Sciatic nerve (tissue), 2 donors: ENCODE measurements at regions not wholly inside any gene's neighbourhood (a gene's known extent, or its start where the extent isn't known, plus 50 kb on each side); places are given as distances from the start of the nearest gene placed in this dataset.
A peak's percentile ranks its signal among the peaks of the same experiment; 100 is the strongest.

Experiments
- ATAC-seq: fragments of 200-7000 bp; cut with Tn5 transposase; one replicate; pipeline ENCODE4 v1.9.1; 2020; ENCODE audit warnings: mild to moderate bottlenecking, moderate library complexity
- DNase-seq: peaks from one replicate; pipeline ENCODE4 v3.0.0-alpha.2; 2020; ENCODE audit warnings: low spot score
- intact Hi-C: fragments of 100-400 bp; cut with DNase I; formaldehyde crosslinking; loops from one replicate; pipeline ENCODE4 v1.14.2; 2022
- donor health status: DM: no; HTN: no; CAD: no.
- donor health status: DM: no; HTN: no; CAD: no.

GRCh38 chr2:146952696-146953095, 892.1 kb upstream of the ACVR2A start:
- intact Hi-C loops, result no loop called here
- no peak for DNase-seq
- no peak for ATAC-seq

- ATAC-seq (no peak), DNase-seq (no peak)
- intact Hi-C loops, result no loop called here
Measured at GRCh38 chr2:146950911-146951310, 893.9 kb upstream of the ACVR2A start.

DNA sequence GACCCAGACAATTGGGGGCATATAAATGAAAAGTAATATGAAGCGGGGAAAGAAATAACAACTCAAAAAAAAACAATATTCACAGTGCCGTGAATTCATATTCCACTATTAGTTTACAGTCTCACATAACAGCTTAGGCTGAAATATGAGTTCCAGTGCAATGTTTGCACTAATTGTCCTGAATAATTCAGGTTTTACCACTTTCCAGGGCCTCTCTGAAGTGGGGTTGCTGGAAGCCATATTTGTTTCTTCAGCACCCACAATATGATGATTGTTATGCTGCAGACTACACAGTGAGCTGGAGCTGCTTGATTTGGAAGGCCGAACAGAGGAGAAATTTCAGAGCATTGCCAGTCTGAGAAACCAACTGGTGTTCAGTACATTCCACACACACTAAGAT, 894.5 kb upstream of the ACVR2A start:
- ATAC-seq (no peak), DNase-seq (no peak)
- intact Hi-C loops, result no loop called here

GRCh38 chr2:146949400-146949799, 895.4 kb upstream of the ACVR2A start:
- ATAC-seq (no peak), DNase-seq (no peak)
- intact Hi-C loops, result no loop called here

DNA sequence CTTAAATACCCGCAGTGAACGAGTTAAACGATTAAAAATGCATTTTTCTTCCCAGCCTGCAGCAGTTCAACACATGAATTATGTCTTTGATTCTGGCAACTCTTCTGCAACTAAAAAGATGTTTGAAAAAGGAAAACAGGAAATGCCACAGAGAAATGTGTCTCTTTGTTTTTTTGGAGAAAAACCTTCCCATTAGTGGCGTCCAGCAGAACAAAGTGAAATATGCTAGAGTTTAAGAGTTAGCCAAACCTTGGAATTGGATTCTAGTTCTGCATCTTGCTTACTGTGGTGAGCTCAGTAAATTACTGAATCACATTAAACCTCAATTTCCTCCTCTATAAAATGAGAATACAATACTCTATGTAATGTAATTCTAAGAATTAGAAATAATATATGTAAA, 900.2 kb upstream of the ACVR2A start:
- intact Hi-C loops, result no loop called here

DNA sequence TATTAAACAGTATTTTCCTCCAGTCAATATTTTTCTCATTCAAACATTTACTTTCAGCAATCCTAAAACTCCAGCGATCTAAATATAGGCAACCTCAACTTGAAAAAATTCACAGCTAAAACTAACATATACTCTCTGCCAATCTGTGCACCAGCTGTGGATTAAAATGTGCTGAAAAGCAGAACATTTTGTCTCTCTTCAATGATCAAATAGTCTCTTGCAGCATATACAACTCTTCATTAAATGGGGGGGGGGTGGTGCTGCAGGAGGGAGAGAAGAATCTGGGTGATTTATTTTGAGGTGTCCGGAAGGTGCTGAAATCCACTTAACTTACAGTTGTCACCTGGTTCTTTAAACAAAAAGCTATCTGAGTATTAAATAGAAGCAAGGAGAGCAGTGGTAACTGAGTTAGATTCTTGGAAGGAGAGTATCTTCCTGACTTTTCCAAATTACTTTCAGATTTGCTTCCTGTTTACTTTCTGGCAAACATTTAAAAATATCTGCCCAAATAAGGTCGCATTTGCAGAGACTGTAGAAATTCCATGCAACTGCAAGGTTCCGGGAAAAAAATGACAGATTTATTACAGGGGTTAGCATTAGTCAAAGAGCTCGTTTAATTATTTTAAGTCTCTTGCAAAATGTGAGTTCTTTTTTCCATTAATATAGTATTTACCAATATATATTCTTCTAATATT, 904.7 kb upstream of the ACVR2A start:
- intact Hi-C loops, result no loop called here
- DNase-seq (no peak), ATAC-seq (no peak)

More for the DNA sequence above, 900.2 kb upstream of the ACVR2A start:
- DNase-seq, result no peak
- no peak for ATAC-seq

DNA sequence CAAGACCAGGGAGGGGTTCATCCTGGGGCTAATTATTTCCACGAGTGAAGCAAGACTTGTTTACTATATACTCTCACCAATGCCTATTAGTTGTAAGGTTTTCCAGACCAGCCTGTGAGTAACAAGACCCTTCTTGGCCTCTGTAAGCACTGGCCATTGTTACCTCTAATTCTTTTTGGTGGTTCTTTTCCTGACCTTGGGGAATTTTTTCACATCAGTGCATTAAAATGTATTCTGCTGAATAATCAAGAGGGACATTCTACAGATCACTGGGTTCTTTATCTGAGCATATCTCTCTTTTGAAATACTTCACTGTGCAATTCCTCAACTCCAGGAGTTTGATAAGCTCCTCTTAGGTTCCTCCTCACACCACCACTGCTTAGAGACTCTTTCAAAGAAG, 909.9 kb upstream of the ACVR2A start:
- intact Hi-C loops, result no loop called here
- DNase-seq (no peak), ATAC-seq (no peak)

DNA sequence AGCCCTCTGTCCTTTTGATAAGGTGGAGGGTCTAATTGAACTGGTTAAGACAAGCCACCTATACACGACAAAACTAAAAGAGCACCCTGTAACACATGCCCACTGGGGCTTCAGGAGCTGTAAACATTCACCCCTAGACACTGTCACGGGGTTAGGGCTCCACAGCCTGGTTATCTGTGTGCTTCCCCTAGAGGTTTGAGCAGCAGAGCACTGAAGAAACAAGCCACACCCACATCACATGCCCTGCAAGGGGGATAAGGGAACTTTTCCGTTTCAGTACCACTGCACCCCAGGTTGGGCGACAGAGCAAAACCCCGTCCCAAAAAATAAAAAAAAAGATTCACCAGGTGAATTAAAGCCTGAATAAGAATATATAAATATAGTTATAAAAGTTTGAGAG, 913.7 kb upstream of the ACVR2A start:
- ATAC-seq (no peak), DNase-seq (no peak)
- intact Hi-C loops, result no loop called here

DNA sequence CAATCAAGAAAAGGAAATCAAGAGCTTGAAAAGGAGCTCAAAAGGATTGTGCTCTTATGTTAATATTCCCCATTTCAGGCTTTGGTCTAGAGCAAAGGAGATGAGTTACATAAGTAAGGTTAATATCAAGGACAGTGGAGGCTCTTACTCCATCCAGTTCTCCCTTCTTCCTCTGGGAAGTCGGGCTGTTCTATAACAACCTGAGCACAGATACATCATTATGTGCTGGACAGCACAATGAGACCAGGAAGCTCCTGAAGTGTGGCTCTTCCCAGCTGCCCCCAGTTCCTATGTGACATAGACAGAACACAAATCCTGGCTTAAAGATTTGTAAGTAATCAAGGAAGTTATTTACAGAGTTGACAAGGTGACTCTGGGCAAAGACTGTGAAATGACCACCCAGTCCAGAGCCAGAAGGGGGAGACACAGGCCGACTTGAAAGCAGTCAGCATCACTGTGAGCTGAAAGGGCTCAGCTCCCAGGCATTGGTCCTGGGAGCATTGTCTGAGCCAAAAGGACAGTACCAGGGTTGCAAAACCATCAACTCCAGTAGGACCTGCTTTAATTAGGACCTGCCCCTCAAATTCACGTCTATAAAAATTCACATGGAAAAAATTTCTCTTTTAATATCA, 917.6 kb upstream of the ACVR2A start:
- DNase-seq (peak; percentile 68), ATAC-seq (peak; percentile 92)
- intact Hi-C loops, result no loop called here

DNA sequence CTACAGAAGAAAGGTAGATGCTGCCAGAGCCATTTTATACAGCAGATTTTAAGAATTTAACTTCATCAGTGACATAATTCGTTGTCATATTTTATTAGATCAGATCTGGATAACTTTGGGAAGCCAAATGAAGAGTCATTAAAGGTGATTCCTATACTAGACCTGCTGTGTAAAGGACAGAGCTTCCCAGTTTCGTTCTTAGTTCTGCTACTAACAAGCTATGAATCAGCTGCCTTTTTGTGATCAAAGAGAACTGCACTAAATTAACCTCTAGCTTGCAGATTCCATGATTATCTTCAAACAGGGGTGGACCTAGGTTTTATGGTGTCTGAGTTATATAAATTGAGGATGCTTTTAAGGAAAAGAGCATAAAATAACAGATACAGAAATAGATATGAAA, 926.5 kb upstream of the ACVR2A start:
- ATAC-seq, result no peak

DNA sequence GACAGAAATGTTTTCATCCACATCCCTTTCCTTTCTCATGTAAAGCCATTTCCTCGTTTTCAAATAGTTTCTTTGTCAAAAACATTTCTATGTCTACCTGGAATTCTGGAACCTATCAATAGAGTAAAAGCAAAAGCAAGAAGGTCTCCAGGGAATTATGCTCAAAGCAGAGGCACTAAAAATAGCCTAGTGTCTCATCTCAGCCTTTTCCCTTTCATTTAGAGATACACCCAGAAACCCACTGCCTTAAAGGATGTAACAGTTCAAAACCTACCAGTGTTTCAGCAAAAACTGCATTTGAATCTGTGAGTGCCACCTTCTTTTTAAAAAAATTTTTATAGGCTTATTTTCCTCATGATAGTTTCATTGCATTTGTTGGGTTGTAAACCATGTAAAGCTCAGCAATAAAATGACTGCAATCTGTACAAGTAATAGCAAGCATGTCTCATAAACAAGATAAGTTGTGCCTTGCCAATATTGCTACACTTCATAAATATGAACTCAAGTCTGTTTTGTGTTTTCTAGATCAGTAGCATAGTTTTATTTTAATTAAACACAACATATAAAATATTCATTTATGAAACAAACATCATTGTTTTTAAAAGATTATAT, 927.3 kb upstream of the ACVR2A start:
- intact Hi-C loops, result no loop called here
- ATAC-seq (no peak), DNase-seq (no peak)

More for the DNA sequence above, 926.5 kb upstream of the ACVR2A start:
- no peak for DNase-seq
- intact Hi-C loops, result no loop called here

GRCh38 chr2:146916914-146917313, 927.9 kb upstream of the ACVR2A start:
- no peak for ATAC-seq
- intact Hi-C loops, result no loop called here
- DNase-seq, result no peak

DNA sequence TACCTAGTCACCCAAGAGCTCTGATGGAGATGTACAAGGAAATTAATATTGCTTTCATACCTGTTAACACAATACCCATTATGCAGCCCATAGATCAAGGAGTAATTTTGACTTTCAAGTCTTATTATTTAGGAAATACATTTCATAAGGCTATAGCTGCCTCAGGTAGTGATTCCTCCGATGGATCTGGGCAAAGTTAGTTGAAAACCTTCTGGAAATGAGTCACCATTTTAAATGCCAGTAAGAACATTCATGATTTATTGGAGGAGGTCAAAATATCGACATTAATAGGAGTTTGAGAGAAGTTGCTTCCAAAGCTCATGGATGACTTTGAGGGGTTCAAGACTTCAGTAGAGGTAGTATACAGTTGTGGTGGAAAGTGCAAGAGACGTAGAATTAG, 931.4 kb upstream of the ACVR2A start:
- DNase-seq (no peak), ATAC-seq (no peak)
- intact Hi-C loops, result no loop called here

DNA sequence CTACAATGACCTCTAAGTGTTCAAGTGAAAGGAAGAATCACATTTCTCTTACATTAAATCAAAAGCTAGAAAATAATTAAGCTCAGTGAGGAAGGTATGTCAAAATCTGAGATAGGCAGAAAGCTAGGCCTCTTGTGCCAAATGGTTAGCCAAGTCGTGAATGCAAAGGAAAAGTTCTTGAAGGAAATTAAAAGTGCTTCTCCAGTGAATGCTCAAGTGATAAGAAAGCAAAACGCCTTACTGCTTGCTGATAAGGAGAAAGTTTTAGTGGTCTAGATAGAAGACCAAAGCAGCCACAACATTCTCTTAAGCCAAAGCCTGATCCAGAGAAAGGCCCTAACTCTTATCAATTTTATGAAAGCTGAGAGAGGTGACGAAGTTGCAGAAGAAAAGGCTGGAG, 932.3 kb upstream of the ACVR2A start:
- ATAC-seq (no peak), DNase-seq (no peak)
- intact Hi-C loops, result no loop called here

DNA sequence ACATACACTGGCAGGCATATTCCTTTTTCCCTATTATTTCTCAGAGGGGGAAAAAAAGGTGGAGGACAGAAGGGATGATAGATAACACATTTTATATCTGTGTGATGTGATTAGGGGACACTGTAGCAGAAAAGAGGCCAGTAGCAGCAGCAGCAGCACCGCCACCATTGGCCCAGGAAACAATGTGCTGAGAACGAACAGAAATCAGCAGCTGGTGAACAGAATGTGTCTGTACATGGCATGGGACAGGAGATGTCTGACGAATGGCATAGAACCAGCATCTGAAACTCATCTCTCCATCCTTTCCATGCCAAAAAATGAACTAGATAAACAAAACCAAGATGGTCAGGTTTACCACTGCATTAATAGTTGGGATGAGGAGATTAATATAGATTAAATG, 936.1 kb upstream of the ACVR2A start:
- DNase-seq, result no peak
- intact Hi-C loops, result no loop called here
- no peak for ATAC-seq

GRCh38 chr2:146898083-146898482, 946.7 kb upstream of the ACVR2A start:
- intact Hi-C loops, result no loop called here
- no peak for DNase-seq
- no peak for ATAC-seq

DNA sequence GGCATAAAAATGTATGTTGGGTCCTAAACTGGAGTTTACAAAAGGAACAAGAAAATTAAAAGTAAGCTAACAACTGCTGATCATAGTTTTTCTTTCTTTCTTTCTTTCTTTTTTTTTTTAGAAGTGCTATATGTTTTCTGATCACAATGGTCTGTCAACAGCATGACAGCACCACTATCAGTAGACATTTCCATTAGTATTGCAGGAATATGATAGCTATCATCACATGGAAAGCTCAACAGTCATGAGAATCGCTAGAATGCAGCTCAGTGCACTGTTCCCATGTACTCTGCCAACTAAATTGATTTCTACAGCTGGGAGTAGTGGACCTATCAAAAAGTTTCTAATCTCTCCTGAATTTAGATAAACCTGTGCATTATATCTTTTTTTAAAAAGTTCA, 950.3 kb upstream of the ACVR2A start:
- DNase-seq (no peak), ATAC-seq (no peak)
- intact Hi-C loops, result no loop called here

DNA sequence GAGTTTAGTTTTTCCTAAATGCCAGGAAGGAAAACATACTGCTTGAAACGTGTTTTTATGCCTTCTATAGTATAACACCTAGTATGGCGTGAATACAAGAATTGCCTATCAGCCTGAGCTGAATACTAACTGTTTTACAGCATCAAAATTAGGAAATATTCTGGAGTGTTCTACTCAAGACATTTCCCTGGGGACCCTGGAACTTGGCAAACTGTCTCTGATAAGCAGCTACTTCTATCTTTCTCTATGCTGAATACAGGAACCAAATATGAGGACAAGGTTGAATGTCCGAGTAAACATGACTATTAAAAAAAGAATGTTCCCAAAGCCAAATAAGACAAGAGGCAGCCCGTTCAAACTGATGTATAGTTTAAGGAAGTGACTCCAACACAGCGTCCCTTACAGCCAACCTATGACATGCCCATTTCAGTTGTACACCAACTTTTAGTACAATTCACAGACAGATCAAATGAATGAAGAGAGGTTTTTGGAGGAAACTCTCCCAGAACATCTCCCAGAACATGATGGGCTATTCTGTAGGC, 951.3 kb upstream of the ACVR2A start:
- ATAC-seq (no peak), DNase-seq (no peak)
- intact Hi-C loops, result no loop called here

DNA sequence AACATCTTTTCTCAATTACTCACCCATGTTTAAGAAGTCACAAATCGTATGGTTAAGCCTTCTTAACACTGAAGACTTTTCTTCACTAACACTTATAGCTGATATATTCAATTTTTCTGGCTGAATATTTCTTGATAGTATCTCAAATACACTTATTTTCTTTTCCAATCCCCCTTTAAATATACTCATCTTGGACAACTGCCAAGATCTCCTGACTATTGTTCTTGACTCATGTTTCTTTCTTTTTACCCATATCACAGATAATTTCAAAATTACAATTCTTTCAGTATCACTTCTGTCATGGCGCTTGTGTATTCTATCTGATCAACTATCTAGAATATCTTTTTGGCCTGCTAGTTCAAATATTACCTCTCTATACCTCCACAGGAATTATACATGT, 954.3 kb upstream of the ACVR2A start:
- intact Hi-C loops, result no loop called here
- ATAC-seq (no peak), DNase-seq (no peak)

GRCh38 chr2:146879882-146880281, 964.9 kb upstream of the ACVR2A start:
- ATAC-seq, result no peak
- DNase-seq, result no peak
- intact Hi-C loops, result no loop called here
